ENCODE measurements at regions not wholly inside any gene's neighbourhood (a gene's known extent, or its start where the extent isn't known, plus 50 kb on each side); places are given as distances from the start of the nearest gene placed in this dataset.

- TF ChIP-seq CTCF (IDR thresholded peaks at IDR 0.05), result no peak
- no peak for TF ChIP-seq POLR2A (IDR thresholded peaks at IDR 0.05)
Observed at GRCh38 chr4:140305053-140305452, 68.4 kb upstream of the SCOC start.

Data from right lobe of liver (tissue), 4 donors.